H9 (cell line): ENCODE measurements at regions not wholly inside any gene's neighbourhood (a gene's known extent, or its start where the extent isn't known, plus 50 kb on each side); places are given as distances from the start of the nearest gene placed in this dataset.

ENCODE experiments used
- DNase-seq: peaks from one replicate; pipeline ENCODE4 v3.0.0-alpha.2; 2017
- H2AFZ ChIP-seq: one replicate; pipeline ENCODE4 v1.6.1; 2013; ENCODE audit warnings: mild to moderate bottlenecking, low read length, control low read depth, moderate library complexity
- H2AK5ac ChIP-seq: 2 replicates; pipeline ENCODE4 v1.6.1; 2013; ENCODE audit warnings: low read length, control low read depth, mixed read lengths; ENCODE audit not compliant: insufficient read length
- H2BK120ac ChIP-seq: one replicate; pipeline ENCODE4 v1.6.1; 2013; ENCODE audit warnings: low read depth, mild to moderate bottlenecking, low read length, control low read depth, inconsistent platforms; ENCODE audit not compliant: poor library complexity, severe bottlenecking
- H2BK12ac ChIP-seq: 2 replicates; pipeline ENCODE4 v1.6.1; 2013; ENCODE audit warnings: low read length, control low read depth, mixed read lengths, low read depth; ENCODE audit not compliant: insufficient read length
- H2BK15ac ChIP-seq: 2 replicates; pipeline ENCODE4 v1.6.1; 2013; ENCODE audit warnings: low read depth, low read length, control low read depth
- H2BK20ac ChIP-seq: one replicate; pipeline ENCODE4 v1.6.1; 2013; ENCODE audit warnings: low read depth, mild to moderate bottlenecking, low read length, control low read depth, inconsistent platforms; ENCODE audit not compliant: poor library complexity, severe bottlenecking
- H2BK5ac ChIP-seq: 2 replicates; pipeline ENCODE4 v1.6.1; 2013; ENCODE audit warnings: low read length, control low read depth, mixed read lengths; ENCODE audit not compliant: insufficient read length
- H3K14ac ChIP-seq: 2 replicates; pipeline ENCODE4 v1.6.1; 2013; ENCODE audit warnings: low read length, control low read depth; ENCODE audit not compliant: insufficient read depth
- H3K18ac ChIP-seq: 2 replicates; pipeline ENCODE4 v1.6.1; 2013; ENCODE audit warnings: low read depth, mild to moderate bottlenecking, mixed read lengths, low read length, control low read depth; ENCODE audit not compliant: insufficient read length
- H3K23ac ChIP-seq: 2 replicates; pipeline ENCODE4 v1.6.1; 2013; ENCODE audit warnings: low read length, control low read depth, mixed read lengths, low read depth; ENCODE audit not compliant: insufficient read length
- H3K23me2 ChIP-seq: 2 replicates; pipeline ENCODE4 v1.6.1; 2013; ENCODE audit warnings: low read depth, mild to moderate bottlenecking, mixed read lengths, low read length, control low read depth; ENCODE audit not compliant: insufficient read length, poor library complexity, severe bottlenecking
- H3K27ac ChIP-seq: 2 replicates; pipeline ENCODE4 v1.5.1; 2013; ENCODE audit warnings: low read length, control low read depth, mixed read lengths, low read depth; ENCODE audit not compliant: insufficient read length
- H3K27me3 ChIP-seq: 2 replicates; pipeline ENCODE4 v1.6.1; 2013; ENCODE audit warnings: low read length, control low read depth, inconsistent platforms; ENCODE audit not compliant: insufficient read depth
- H3K4ac ChIP-seq: 2 replicates; pipeline ENCODE4 v1.6.1; 2013; ENCODE audit warnings: low read depth, mild to moderate bottlenecking, control low read depth, inconsistent platforms, low read length, moderate library complexity
- H3K4me1 ChIP-seq: 2 replicates; pipeline ENCODE4 v1.6.1; 2013; ENCODE audit warnings: low read length, control low read depth, inconsistent platforms; ENCODE audit not compliant: insufficient read depth
- H3K4me2 ChIP-seq: 2 replicates; pipeline ENCODE4 v1.6.1; 2013; ENCODE audit warnings: low read length, control low read depth, mixed read lengths; ENCODE audit not compliant: insufficient read length, insufficient read depth
- H3K56ac ChIP-seq: 2 replicates; pipeline ENCODE4 v1.6.1; 2013; ENCODE audit warnings: low read depth, mild to moderate bottlenecking, mixed read lengths, low read length, control low read depth; ENCODE audit not compliant: insufficient read length
- H3K79me1 ChIP-seq: 2 replicates; pipeline ENCODE4 v1.6.1; 2013; ENCODE audit warnings: low read depth, mild to moderate bottlenecking, moderate library complexity, low read length, control low read depth, inconsistent platforms; ENCODE audit not compliant: insufficient read depth, poor library complexity, severe bottlenecking
- H3K79me2 ChIP-seq: 2 replicates; pipeline ENCODE4 v1.6.1; 2013; ENCODE audit warnings: low read length, control low read depth, inconsistent platforms; ENCODE audit not compliant: insufficient read depth
- H3K9ac ChIP-seq: 2 replicates; pipeline ENCODE4 v1.6.1; 2013; ENCODE audit warnings: low read length, control low read depth, mixed read lengths; ENCODE audit not compliant: insufficient read length; ENCODE audit errors: extremely low read depth
- H3K9me3 ChIP-seq: one replicate; pipeline ENCODE4 v1.6.1; 2013; ENCODE audit warnings: low read depth, low read length, inconsistent platforms; ENCODE audit not compliant: control insufficient read depth
- H3T11ph ChIP-seq: one replicate; pipeline ENCODE4 v1.6.1; 2013; ENCODE audit warnings: mild to moderate bottlenecking, low read length, control low read depth, inconsistent platforms
- H4K20me1 ChIP-seq: one replicate; pipeline ENCODE4 v1.6.1; 2013; ENCODE audit not compliant: control insufficient read depth, insufficient read length, insufficient read depth
- H4K5ac ChIP-seq: 2 replicates; pipeline ENCODE4 v1.6.1; 2013; ENCODE audit warnings: low read depth, mild to moderate bottlenecking, mixed read lengths, low read length, control low read depth; ENCODE audit not compliant: insufficient read length
- H4K8ac ChIP-seq: replicated peaks from 2 replicates; pipeline ENCODE4 v1.6.1; 2013; ENCODE audit warnings: low read length, control low read depth, mixed read lengths, low read depth; ENCODE audit not compliant: insufficient read length
- H4K91ac ChIP-seq: 2 replicates; pipeline ENCODE4 v1.6.1; 2013; ENCODE audit warnings: low read depth, mild to moderate bottlenecking, moderate library complexity, mixed read lengths, low read length, control low read depth; ENCODE audit not compliant: insufficient read length
- H3K27ac Mint-ChIP-seq, 3 experiments: 2 replicates in 2 of 3; 3 replicates in 1 of 3; pipeline ENCODE4 v1.8.0; 2020 to 2021; ENCODE audit warnings: mixed read lengths in 3 of 3, mild to moderate bottlenecking in 1 of 3, moderate library complexity in 1 of 3
- H3K27me3 Mint-ChIP-seq: 2 replicates; pipeline ENCODE4 v1.8.0; 2021; ENCODE audit warnings: low read depth, mild to moderate bottlenecking, moderate library complexity, mixed read lengths
- H3K36me3 Mint-ChIP-seq, 3 experiments: 2 replicates in 2 of 3; 3 replicates in 1 of 3; pipeline ENCODE4 v1.8.0; 2020 to 2021; ENCODE audit warnings: low read depth in 3 of 3, mixed read lengths in 3 of 3; ENCODE audit not compliant: insufficient read depth in 1 of 3
- H3K4me1 Mint-ChIP-seq, 2 experiments: 2 replicates each; pipeline ENCODE4 v1.8.0; 2020; ENCODE audit warnings: mixed read lengths in 2 of 2
- H3K4me3 Mint-ChIP-seq, 2 experiments: 2 replicates in 1 of 2; 3 replicates in 1 of 2; pipeline ENCODE4 v1.8.0; 2020 to 2021; ENCODE audit warnings: mild to moderate bottlenecking in 2 of 2, mixed read lengths in 2 of 2, moderate library complexity in 1 of 2
- H3K9me3 Mint-ChIP-seq, 2 experiments: 2 replicates in 1 of 2; 3 replicates in 1 of 2; pipeline ENCODE4 v1.8.0; 2020; ENCODE audit warnings: mild to moderate bottlenecking in 2 of 2, mixed read lengths in 2 of 2, moderate library complexity in 1 of 2
- WGBS: extraction: QIAGEN DNeasy Blood & Tissue Kit; methylation state at CpG from one replicate; pipeline ENCODE4 v1.1.7; 2013; ENCODE audit warnings: missing lambda C conversion rate, low lambda C conversion rate, mixed read lengths; ENCODE audit not compliant: insufficient read length; ENCODE audit errors: extremely low coverage; 5-methylcytosine and 5-hydroxymethylcytosine counted together
- TF ChIP-seq, protein P1 (sequence below): fragments of 200-600 bp; sonication (generic); conservative IDR thresholded peaks from 3 replicates; pipeline ENCODE4 v1.8.0; 2021; ENCODE audit warnings: antibody characterized with exemption, mild to moderate bottlenecking

GRCh38 chr3:153448151-153448829, 286.3 kb downstream of the RAP2B start:
- H3K27ac Mint-ChIP-seq = no peak overlapping the region
- no peaks in the 10 kb centered on the region for H3K36me3 Mint-ChIP-seq
- no peak overlapping the region for H3K27ac ChIP-seq
- no peaks in the 10 kb centered on the region for H3K79me1 ChIP-seq
- no peaks in the 10 kb centered on the region for H3K23me2 ChIP-seq
- no peak overlapping the region for H4K8ac ChIP-seq
- TF ChIP-seq, protein P1, sequence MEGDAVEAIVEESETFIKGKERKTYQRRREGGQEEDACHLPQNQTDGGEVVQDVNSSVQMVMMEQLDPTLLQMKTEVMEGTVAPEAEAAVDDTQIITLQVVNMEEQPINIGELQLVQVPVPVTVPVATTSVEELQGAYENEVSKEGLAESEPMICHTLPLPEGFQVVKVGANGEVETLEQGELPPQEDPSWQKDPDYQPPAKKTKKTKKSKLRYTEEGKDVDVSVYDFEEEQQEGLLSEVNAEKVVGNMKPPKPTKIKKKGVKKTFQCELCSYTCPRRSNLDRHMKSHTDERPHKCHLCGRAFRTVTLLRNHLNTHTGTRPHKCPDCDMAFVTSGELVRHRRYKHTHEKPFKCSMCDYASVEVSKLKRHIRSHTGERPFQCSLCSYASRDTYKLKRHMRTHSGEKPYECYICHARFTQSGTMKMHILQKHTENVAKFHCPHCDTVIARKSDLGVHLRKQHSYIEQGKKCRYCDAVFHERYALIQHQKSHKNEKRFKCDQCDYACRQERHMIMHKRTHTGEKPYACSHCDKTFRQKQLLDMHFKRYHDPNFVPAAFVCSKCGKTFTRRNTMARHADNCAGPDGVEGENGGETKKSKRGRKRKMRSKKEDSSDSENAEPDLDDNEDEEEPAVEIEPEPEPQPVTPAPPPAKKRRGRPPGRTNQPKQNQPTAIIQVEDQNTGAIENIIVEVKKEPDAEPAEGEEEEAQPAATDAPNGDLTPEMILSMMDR = no peak
- no CpG with 5 or more reads among the region's 5 CpGs for WGBS
- H4K5ac ChIP-seq = no peak overlapping the region
- H3K9me3 Mint-ChIP-seq = no peaks in the 10 kb centered on the region
- no peak overlapping the region for H2BK20ac ChIP-seq
- no peak overlapping the region for H3K4me3 Mint-ChIP-seq
- H3K79me2 ChIP-seq = no peaks in the 10 kb centered on the region
- H3T11ph ChIP-seq = no peak overlapping the region
- H3K56ac ChIP-seq = no peak overlapping the region
- H4K91ac ChIP-seq = no peak overlapping the region
- H3K27me3 ChIP-seq = no peaks in the 10 kb centered on the region
- H3K23ac ChIP-seq = no peak overlapping the region
- H3K4ac ChIP-seq = no peak overlapping the region
- no peak overlapping the region for H3K18ac ChIP-seq
- no peak overlapping the region for H2BK15ac ChIP-seq
- no peaks in the 10 kb centered on the region for H3K27me3 Mint-ChIP-seq
- no peak overlapping the region for H2AK5ac ChIP-seq
- H2BK5ac ChIP-seq = no peak overlapping the region
- H3K9me3 ChIP-seq = no peaks in the 10 kb centered on the region
- no peak overlapping the region for H3K14ac ChIP-seq
- H3K4me2 ChIP-seq = no peak overlapping the region
- no peaks in the 10 kb centered on the region for H3K4me1 ChIP-seq
- no peak overlapping the region for H2AFZ ChIP-seq
- no peak overlapping the region for H3K9ac ChIP-seq
- DNase-seq = no peak
- peaks cover 0 to 2% of the 10 kb centered on the region in 2 experiments; a peak in 1 of 4 replicates for H3K4me1 Mint-ChIP-seq
- H4K20me1 ChIP-seq = no peaks in the 10 kb centered on the region
- H2BK12ac ChIP-seq = no peak overlapping the region
- no peak overlapping the region for H2BK120ac ChIP-seq
